Esophagus squamous epithelium (tissue), 4 donors: ENCODE measurements at regions not wholly inside any gene's neighbourhood (a gene's known extent, or its start where the extent isn't known, plus 50 kb on each side); places are given as distances from the start of the nearest gene placed in this dataset.

ENCODE experiments used
- CTCF ChIP-seq, 6 experiments: fragments of 450-650 bp in 4 of 6; fragments of 200-600 bp in 2 of 6; sonication (generic) in 2 of 6; IDR thresholded peaks; one replicate each; pipeline ENCODE4 v1.5.1; 2016 to 2019; ENCODE audit warnings: antibody characterized with exemption in 6 of 6, mild to moderate bottlenecking in 4 of 6, moderate library complexity in 4 of 6
- POLR2A ChIP-seq, 4 donors: fragments of 450-650 bp; IDR thresholded peaks; one replicate each; pipeline ENCODE4 v1.6.1; 2017; ENCODE audit warnings: antibody characterized with exemption in 4 of 4, mild to moderate bottlenecking in 4 of 4, moderate library complexity in 3 of 4

GRCh38 chr13:30038884-30039283, 188.5 kb upstream of the UBL3 start:
- TF ChIP-seq POLR2A (IDR thresholded peaks at IDR 0.05): no peak
- no peak for TF ChIP-seq CTCF (IDR thresholded peaks at IDR 0.05)
